ENCODE measurements at regions not wholly inside any gene's neighbourhood (a gene's known extent, or its start where the extent isn't known, plus 50 kb on each side); places are given as distances from the start of the nearest gene placed in this dataset.

DNA sequence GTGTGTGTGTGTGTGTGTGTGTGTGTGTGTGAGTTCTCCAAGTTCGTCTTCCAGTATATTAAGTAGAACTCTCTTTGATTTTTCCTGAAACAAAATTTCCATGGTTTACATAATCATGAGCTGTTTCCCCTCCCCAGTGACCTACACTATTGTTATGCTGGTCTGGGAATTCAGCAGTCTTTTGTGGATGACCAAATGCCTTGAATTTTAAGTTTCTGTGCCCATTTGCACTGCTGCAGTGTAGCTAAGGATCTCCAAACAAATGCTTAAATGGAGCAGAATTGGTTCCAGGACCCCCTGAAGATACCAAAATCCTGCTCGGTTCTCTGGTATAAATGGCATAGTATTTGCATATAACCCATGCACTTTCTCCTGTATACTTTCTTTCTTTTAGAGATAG is 77.2 kb upstream of the SLC34A2 start:
- DNase-seq (ENCODE audit: low read depth): no peak

DNA sequence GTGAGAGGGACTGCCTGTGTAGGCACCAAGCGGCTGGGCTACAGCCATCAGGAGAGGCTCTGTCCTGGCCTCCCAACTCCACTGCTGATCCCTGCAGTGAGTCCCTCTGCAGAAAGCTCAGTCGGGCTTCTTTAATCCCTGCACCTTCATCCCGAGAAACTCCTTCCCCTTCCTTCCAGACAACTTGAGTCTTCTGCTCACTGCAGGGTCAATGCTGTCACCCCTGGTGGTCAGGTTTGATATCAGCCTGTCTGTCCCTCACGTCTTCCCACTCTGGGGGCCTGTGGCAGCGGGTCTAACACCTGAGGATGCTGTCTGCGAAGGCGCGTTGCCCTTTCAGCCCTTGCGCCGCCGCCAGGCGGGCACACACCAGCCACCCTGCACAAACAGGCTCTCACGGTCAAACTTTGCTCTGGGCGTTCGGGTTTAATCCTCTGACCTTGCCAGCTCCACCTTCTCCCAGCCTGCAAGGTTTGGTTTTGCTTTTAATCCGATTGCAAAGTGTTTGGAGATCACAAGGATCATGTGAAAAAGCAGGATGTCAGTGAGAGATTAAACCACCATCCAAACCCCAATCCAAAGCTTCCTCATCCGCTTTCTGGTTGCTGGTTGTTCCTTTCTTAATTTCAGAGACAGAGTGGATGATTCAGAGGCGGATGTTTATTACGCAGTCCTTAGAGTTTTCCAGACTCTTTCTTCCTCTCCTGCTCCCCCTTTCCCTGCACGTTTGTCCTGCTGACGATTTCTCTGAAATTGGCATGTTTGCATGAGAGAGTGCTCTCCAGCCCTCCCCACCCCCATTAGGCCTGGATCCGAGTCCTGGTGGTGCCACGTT is 74.8 kb upstream of the SLC34A2 start:
- DNase-seq (ENCODE audit: low read depth): no peak

DNA sequence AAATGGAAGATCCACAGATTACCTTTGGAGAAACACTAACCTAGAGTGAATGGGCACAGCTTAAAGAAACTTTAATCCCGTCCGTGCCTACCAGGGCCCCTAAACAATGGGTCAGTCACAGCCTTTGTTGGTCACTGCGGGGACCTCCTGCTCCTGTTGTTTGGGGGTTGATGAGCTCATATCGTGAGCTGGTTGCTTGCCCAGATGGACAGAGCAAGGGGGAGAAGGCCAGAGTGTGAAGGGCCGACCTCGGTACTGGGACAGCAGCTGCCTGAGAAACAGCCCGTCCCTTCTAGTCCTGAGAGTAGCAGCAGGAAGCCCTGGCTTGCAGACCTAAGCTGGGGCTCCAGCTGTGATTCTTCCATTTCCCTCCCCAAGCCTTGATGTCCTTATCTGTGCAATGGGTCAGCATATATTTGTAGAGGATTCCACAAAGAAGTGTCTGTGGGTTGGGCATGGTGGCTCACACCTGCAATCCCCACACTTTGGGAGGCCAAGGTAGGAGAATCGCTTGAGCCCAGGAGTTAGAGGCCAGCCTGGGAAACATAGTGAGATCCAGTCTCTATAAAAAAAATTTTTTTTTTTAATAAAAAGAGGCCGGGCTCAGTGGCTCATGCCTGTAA is 69.6 kb upstream of the SLC34A2 start:
- DNase-seq (ENCODE audit: low read depth): no peak

DNA sequence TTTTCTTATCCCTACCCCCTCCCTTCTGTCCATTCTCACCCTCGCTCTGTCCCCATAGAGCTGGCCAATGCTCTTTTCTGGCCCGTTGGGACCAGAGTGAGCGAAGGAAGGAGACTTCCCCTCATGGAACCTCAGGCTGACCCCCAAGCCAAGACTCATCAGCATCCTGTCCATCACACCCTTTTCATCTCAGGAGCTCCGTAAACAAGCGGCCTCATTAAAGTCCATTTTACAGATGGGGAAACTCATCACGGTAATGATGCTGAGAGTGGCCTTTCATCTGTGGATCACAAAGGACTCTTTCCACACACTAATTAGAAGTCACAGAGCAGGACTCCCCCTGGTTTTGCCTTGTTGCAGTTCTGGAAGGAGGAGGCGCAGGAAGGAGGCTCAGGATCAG is 67.4 kb upstream of the SLC34A2 start:
- DNase-seq (ENCODE audit: low read depth): no peak

DNA sequence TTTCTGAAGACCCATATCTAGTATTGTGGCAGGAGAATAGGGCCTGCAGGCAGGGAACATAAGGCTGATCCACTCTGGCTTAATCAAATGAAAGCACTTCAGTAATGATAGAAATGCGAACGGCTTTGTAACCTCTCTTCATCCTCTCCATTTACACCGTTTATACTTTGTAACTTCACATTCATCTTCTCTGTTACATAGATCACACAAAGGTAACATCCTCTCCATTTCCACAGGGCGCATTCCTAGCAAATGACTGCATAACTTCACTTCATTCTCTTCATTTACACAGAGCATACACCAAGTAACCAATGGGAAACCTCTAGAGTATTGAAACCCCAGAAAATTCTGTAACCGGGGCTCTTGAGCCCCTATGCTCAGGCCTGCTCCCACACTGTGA is 65.5 kb upstream of the SLC34A2 start:
- no peak for DNase-seq (ENCODE audit: low read depth)

DNA sequence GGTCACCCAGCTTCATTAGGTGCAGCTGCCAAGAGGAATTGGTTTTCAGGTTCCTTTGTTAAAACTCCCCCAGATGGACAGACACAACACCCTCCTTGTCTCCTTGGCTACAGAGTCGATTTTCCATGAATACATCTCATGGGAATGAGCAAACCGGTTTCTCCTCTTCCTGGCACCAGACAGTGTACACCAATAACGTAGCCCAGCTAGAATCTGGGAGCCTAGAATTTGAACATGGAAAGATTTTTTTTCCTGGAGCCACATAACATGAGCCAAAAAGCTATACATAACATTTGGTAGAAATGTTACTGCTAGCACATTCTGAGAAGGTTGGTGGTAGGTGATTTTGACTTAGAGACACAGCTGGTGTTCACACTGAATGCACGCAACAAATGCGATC is 62.9 kb upstream of the SLC34A2 start:
- DNase-seq (ENCODE audit: low read depth): no peak
